ENCODE measurements at regions not wholly inside any gene's neighbourhood (a gene's known extent, or its start where the extent isn't known, plus 50 kb on each side); places are given as distances from the start of the nearest gene placed in this dataset.

GRCh38 chr2:59004621-59005020 lies 763.5 kb upstream of the FANCL start:
- DNase-seq (ENCODE audit: low read depth), result no peak
- no peak overlapping the region for H3K4me3 ChIP-seq (ENCODE audit: low read length)
- TF ChIP-seq, protein P1, sequence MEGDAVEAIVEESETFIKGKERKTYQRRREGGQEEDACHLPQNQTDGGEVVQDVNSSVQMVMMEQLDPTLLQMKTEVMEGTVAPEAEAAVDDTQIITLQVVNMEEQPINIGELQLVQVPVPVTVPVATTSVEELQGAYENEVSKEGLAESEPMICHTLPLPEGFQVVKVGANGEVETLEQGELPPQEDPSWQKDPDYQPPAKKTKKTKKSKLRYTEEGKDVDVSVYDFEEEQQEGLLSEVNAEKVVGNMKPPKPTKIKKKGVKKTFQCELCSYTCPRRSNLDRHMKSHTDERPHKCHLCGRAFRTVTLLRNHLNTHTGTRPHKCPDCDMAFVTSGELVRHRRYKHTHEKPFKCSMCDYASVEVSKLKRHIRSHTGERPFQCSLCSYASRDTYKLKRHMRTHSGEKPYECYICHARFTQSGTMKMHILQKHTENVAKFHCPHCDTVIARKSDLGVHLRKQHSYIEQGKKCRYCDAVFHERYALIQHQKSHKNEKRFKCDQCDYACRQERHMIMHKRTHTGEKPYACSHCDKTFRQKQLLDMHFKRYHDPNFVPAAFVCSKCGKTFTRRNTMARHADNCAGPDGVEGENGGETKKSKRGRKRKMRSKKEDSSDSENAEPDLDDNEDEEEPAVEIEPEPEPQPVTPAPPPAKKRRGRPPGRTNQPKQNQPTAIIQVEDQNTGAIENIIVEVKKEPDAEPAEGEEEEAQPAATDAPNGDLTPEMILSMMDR (conservative IDR thresholded peaks at IDR 0.05; ENCODE audit: low read depth, low read length), result no peak

DNA sequence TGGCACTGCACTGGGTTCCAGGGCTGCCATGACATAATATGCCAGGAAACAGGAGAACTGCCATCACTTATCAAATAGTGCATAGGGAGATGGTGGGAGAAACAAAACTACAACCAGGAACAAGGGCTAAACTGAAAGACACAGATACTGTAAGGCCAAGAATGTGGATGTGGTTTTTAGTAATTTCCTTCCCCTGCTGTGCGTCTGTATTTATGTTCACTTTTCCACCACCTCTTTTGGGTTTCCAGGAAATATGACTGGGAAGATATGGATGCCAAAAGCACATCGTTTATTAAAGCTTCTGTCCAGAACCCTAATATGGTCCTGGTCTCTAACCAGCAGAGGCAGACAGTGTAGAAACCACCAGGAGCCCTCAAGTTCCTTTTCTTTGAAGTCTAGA lies 759.7 kb upstream of the FANCL start:
- H3K4me3 ChIP-seq (ENCODE audit: low read length), result no peak overlapping the region
- no peak for DNase-seq (ENCODE audit: low read depth)
- TF ChIP-seq, protein P1 (conservative IDR thresholded peaks at IDR 0.05; ENCODE audit: low read depth, low read length), result no peak

DNA sequence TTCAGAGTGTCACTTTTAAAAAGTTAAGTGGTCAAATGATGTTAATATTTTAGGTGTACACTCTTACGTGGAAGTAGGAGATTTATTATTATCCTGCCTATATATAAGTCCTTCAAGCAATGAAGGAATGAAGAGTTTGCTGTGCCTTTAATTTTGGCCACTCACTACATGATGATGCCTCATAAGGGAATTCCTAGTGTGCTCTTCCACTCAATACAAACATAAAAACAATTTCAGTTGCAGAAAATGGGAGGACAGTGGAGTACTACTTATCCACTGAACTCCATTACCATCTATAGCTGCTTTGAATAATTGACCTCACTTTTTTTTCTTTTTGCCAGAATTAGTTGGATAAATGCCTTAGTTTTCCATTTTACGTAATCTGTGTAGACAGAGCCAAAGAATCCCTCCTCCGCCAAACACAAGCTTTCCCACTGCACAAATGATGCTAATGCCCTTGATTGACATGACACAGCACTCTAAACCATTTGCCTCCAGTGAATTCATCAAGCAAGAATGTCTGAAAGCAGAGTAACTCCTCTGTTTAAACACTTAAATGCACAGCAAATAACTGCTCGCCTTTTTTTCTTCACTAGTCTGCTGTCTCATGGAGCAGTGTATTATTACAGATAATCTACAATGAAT lies 751.1 kb upstream of the FANCL start:
- peak; percentile 92 for DNase-seq (ENCODE audit: low read depth)
- TF ChIP-seq, protein P1 (conservative IDR thresholded peaks at IDR 0.05; ENCODE audit: low read depth, low read length), result no peak
- H3K4me3 ChIP-seq (ENCODE audit: low read length), result no peak overlapping the region

- no peak overlapping the region for H3K4me3 ChIP-seq (ENCODE audit: low read length)
- no peak for DNase-seq (ENCODE audit: low read depth)
- TF ChIP-seq, protein P1 (conservative IDR thresholded peaks at IDR 0.05; ENCODE audit: low read depth, low read length), result no peak
Measured at GRCh38 chr2:58991357-58991756, 750.2 kb upstream of the FANCL start.

DNA sequence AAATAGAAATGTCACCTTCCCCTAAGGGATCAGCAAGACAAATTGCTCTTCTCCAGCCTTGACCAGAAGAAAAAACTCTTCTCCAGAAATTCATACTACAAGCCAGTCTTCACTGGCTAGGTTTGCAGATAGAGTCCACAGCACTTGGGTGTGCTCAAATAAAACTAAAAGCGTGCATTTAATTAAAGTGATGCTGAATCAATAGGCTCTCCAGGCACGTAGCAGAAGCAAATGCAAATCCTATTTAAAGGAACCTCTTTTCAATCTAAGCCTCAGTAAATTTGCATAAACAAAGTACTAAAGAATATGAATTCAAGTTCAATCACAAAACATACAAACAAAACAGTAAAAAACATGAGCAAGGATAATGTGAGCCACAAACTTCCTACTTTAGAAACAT lies 744.4 kb upstream of the FANCL start:
- DNase-seq (ENCODE audit: low read depth), result no peak
- no peak overlapping the region for H3K4me3 ChIP-seq (ENCODE audit: low read length)
- TF ChIP-seq, protein P1 (conservative IDR thresholded peaks at IDR 0.05; ENCODE audit: low read depth, low read length), result no peak

- no peak for DNase-seq (ENCODE audit: low read depth)
- H3K4me3 ChIP-seq (ENCODE audit: low read length), result no peak overlapping the region
- TF ChIP-seq, protein P1 (conservative IDR thresholded peaks at IDR 0.05; ENCODE audit: low read depth, low read length), result no peak
Measured at GRCh38 chr2:58984731-58985130, 743.6 kb upstream of the FANCL start.

DNA sequence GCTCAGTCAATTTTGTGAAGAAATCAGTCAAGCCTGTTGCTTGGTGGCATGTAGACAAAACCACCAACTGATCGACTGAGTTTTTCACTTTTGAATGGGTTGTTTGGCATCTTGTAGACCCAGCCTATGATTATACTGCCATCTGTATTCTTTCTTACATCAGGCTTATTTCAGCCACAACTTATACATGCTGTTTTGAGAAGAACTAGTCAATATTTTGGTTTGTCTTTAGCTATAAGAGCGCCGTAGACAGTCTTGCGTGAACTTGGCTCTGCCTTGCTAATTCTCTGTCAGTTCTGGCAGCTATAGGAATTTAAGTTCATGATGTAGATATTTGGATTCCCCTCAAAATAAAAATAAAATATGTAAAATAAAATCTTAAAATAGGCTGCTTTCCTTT lies 742.0 kb upstream of the FANCL start:
- no peak for DNase-seq (ENCODE audit: low read depth)
- TF ChIP-seq, protein P1 (conservative IDR thresholded peaks at IDR 0.05; ENCODE audit: low read depth, low read length), result no peak
- no peak overlapping the region for H3K4me3 ChIP-seq (ENCODE audit: low read length)

Data from retinal pigment epithelial cell (primary cell).